Natural killer cell (primary cell): ENCODE measurements at regions not wholly inside any gene's neighbourhood (a gene's known extent, or its start where the extent isn't known, plus 50 kb on each side); places are given as distances from the start of the nearest gene placed in this dataset.

ENCODE experiments used
- ATAC-seq, 3 donors: fragments of 150-1000 bp in 2 of 3; fragments of 200-7000 bp in 1 of 3; cut with Tn5 transposase; 1 replicate in 1 of 3; 2 replicates in 2 of 3; pipeline ENCODE4 v1.10.0; 2021; ENCODE audit warnings: mild to moderate bottlenecking in 2 of 3, moderate library complexity in 2 of 3
- DNase-seq, 2 donors: peaks; one replicate each; pipeline versions ENCODE4 v3.0.0 to v3.0.0-alpha.2; 2013 to 2021; ENCODE audit warnings: mixed read lengths in 1 of 2
- H3K27ac ChIP-seq: one replicate; pipeline ENCODE4 v1.5.1; 2013; ENCODE audit warnings: mild to moderate bottlenecking, low read length
- H3K27me3 ChIP-seq: one replicate; pipeline ENCODE4 v1.6.1; 2013; ENCODE audit warnings: low read length; ENCODE audit not compliant: control insufficient read depth, insufficient read depth
- H3K36me3 ChIP-seq: one replicate; pipeline ENCODE4 v1.6.1; 2013; ENCODE audit warnings: low read length; ENCODE audit not compliant: control insufficient read depth, insufficient read depth
- H3K4me1 ChIP-seq: one replicate; pipeline ENCODE4 v1.6.1; 2013; ENCODE audit warnings: low read length; ENCODE audit not compliant: control insufficient read depth, insufficient read depth
- H3K4me3 ChIP-seq: one replicate; pipeline ENCODE4 v1.5.1; 2013; ENCODE audit warnings: low read length
- H3K9me3 ChIP-seq: one replicate; pipeline ENCODE4 v1.6.1; 2013; ENCODE audit warnings: low read length; ENCODE audit not compliant: control insufficient read depth, insufficient read depth
- H3K27ac Mint-ChIP-seq, 2 donors: one replicate each; pipeline ENCODE4 v1.8.0; 2022; ENCODE audit warnings: mild to moderate bottlenecking in 2 of 2, mixed read lengths in 2 of 2, moderate library complexity in 1 of 2
- H3K27me3 Mint-ChIP-seq, 2 donors: one replicate each; pipeline ENCODE4 v1.8.0; 2022; ENCODE audit warnings: low read depth in 2 of 2, mixed read lengths in 2 of 2
- H3K36me3 Mint-ChIP-seq: one replicate; pipeline ENCODE4 v1.8.0; 2022; ENCODE audit warnings: mixed read lengths
- H3K4me1 Mint-ChIP-seq, 2 donors: one replicate each; pipeline ENCODE4 v1.8.0; 2022; ENCODE audit warnings: mixed read lengths in 2 of 2
- H3K4me3 Mint-ChIP-seq: one replicate; pipeline ENCODE4 v1.8.0; 2022; ENCODE audit warnings: mild to moderate bottlenecking, moderate library complexity, mixed read lengths
- H3K9me3 Mint-ChIP-seq, 2 donors: one replicate each; pipeline ENCODE4 v1.8.0; 2022; ENCODE audit warnings: mixed read lengths in 2 of 2
- WGBS: methylation state at CpG from one replicate; pipeline ENCODE4 v1.1.7; 2013; ENCODE audit warnings: missing lambda C conversion rate; ENCODE audit not compliant: insufficient coverage; 5-methylcytosine and 5-hydroxymethylcytosine counted together
- intact Hi-C: fragments of 100-400 bp; cut with micrococcal nuclease; formaldehyde crosslinking; loops from one replicate; pipeline ENCODE4 v1.14.2; 2022
- TF ChIP-seq, protein P1 (sequence below): fragments of 200-600 bp; IDR thresholded peaks from one replicate; pipeline ENCODE4 v1.8.0; 2022; ENCODE audit warnings: antibody characterized with exemption

DNA sequence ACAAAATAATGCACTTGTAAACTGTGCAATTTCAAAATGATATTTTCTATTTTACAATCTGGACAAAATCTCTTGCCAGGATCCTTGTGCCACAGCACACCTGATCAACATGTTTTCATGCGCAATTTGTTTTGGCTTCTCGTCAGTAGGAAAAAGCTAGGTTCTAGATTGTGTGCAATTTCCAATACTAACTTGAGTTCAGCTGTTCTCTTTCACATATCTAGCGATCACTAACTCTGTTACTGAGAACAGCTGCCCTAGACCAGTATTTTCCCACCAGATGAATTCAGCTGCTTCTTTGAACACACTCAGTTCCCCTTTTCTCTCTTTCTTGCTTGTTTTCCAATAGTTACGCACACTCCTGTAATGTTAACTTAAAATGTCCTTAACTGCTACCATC, 131.2 kb downstream of the MAGEB5 start:
- Mint-ChIP-seq H3K4me3 (no peak overlapping the region), H3K27ac (no peak overlapping the region), H3K27me3 (no peaks in the 10 kb centered on the region), H3K9me3 (peaks cover 2 to 4% of the 10 kb centered on the region in 2 donors), H3K36me3 (no peaks in the 10 kb centered on the region), H3K4me1 (no peaks in the 10 kb centered on the region)
- Histone ChIP-seq H3K9me3 (no peaks in the 10 kb centered on the region), H3K36me3 (no peaks in the 10 kb centered on the region), H3K4me3 (no peak overlapping the region), H3K27me3 (no peaks in the 10 kb centered on the region), H3K4me1 (no peaks in the 10 kb centered on the region), H3K27ac (no peak overlapping the region)
- TF ChIP-seq, protein P1, sequence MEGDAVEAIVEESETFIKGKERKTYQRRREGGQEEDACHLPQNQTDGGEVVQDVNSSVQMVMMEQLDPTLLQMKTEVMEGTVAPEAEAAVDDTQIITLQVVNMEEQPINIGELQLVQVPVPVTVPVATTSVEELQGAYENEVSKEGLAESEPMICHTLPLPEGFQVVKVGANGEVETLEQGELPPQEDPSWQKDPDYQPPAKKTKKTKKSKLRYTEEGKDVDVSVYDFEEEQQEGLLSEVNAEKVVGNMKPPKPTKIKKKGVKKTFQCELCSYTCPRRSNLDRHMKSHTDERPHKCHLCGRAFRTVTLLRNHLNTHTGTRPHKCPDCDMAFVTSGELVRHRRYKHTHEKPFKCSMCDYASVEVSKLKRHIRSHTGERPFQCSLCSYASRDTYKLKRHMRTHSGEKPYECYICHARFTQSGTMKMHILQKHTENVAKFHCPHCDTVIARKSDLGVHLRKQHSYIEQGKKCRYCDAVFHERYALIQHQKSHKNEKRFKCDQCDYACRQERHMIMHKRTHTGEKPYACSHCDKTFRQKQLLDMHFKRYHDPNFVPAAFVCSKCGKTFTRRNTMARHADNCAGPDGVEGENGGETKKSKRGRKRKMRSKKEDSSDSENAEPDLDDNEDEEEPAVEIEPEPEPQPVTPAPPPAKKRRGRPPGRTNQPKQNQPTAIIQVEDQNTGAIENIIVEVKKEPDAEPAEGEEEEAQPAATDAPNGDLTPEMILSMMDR = no peak
- ATAC-seq (no peak), DNase-seq (no peak)
- 93% methylated on average over 4 of the region's 4 CpGs for WGBS
- intact Hi-C loops = no loop called here

DNA sequence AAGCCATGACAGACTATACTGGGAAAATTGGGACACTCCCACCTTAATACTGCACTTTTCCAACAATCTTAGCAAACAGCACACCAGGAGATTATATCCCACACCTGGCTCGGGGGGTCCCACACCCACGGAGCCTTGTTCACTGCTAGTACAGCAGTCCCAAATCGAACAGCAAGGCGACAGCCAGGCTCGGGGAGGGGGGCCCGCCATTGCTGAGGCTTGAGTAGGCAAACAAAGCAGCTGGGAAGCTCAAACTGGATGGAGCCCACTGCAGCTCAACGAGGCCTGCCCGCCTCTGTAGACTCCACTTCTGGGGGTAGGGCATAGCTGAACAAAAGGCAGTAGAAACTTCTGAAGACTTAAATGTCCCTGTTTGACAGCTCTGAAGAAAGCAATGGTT, 118.3 kb downstream of the MAGEB5 start:
- Histone ChIP-seq H3K4me1 (no peaks in the 10 kb centered on the region), H3K9me3 (no peaks in the 10 kb centered on the region), H3K27ac (no peak overlapping the region), H3K36me3 (no peaks in the 10 kb centered on the region), H3K27me3 (no peaks in the 10 kb centered on the region), H3K4me3 (no peak overlapping the region)
- WGBS = 96% methylated on average over 7 of the region's 8 CpGs
- Mint-ChIP-seq H3K27ac (no peak overlapping the region), H3K9me3 (peaks cover 5 to 12% of the 10 kb centered on the region in 2 donors), H3K36me3 (no peaks in the 10 kb centered on the region), H3K4me1 (no peaks in the 10 kb centered on the region), H3K4me3 (no peak overlapping the region), H3K27me3 (no peaks in the 10 kb centered on the region)
- intact Hi-C loops = no loop called here
- TF ChIP-seq, protein P1 = no peak
- no peak for ATAC-seq
- DNase-seq = no peak

DNA sequence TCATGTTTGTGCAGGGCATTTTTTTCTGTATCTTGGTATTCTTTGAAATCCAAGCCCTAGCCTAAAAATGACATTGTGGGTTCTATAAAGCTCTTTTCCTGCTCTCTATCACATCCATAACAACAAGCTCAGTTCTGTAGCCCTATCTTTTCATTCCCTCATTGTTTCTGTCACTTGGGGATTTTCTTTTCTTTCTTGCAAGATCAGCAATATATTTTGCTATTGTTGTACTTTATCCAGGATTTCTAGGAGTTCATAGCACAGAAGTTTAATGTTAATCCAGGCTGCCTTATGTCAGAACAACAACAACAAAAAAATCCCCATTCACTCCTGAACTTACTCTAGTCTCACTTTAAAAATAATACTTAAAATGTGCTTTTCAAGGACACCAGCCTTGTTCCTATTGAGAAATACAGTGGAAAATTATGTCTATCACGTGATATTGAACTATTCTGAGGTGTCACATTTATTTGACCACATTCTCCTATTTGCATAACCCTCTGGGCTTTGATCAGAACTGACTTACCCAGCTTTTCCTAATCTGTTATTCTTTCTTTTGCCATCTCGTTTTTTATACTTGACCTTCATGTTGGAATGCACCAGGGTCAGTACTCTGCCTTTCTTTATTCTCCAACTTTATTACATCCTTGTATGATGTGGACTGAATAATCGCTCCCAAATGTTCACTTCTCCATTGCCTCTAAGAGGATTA, 112.8 kb downstream of the MAGEB5 start:
- Histone ChIP-seq H3K4me1 (no peaks in the 10 kb centered on the region), H3K36me3 (no peaks in the 10 kb centered on the region), H3K9me3 (no peaks in the 10 kb centered on the region), H3K4me3 (no peak overlapping the region), H3K27ac (no peak overlapping the region), H3K27me3 (no peaks in the 10 kb centered on the region)
- peaks cover 4 to 6% of the 10 kb centered on the region in 2 donors for H3K9me3 Mint-ChIP-seq
- no peaks in the 10 kb centered on the region for H3K27me3 Mint-ChIP-seq
- intact Hi-C loops = no loop called here
- DNase-seq (no peak), ATAC-seq (no peak)
- TF ChIP-seq, protein P1 = no peak
- H3K4me3 Mint-ChIP-seq = no peak overlapping the region
- no peak overlapping the region for H3K27ac Mint-ChIP-seq
- 20% methylated on average over 1 of the region's 3 CpGs for WGBS
- no peaks in the 10 kb centered on the region for H3K36me3 Mint-ChIP-seq
- H3K4me1 Mint-ChIP-seq = no peaks in the 10 kb centered on the region

DNA sequence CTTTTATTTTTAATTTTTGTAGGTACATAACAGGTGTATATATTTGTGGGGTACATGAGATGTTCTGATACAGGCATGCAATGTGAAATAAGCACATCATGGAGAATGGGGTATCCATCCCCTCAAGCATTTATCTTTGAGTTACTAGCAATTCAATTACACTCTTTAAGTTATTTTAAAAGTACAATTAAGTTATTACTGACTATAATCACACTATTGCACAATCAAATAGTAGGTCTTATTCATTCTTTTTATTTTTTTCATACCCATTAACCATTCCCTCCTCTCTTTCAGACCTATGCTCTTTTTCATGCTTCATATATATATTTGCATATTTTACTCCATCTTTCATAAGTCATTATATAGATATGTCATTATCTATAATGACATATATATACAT, 93.3 kb downstream of the MAGEB5 start:
- Mint-ChIP-seq H3K27ac (no peak overlapping the region), H3K36me3 (no peaks in the 10 kb centered on the region), H3K9me3 (peaks cover 3 to 10% of the 10 kb centered on the region in 2 donors), H3K4me3 (no peak overlapping the region), H3K27me3 (no peaks in the 10 kb centered on the region), H3K4me1 (no peaks in the 10 kb centered on the region)
- no peaks in the 10 kb centered on the region for H3K4me1 ChIP-seq
- H3K36me3 ChIP-seq = no peaks in the 10 kb centered on the region
- TF ChIP-seq, protein P1 = no peak
- H3K4me3 ChIP-seq = no peak overlapping the region
- no peak overlapping the region for H3K27ac ChIP-seq
- H3K27me3 ChIP-seq = no peaks in the 10 kb centered on the region
- ATAC-seq (no peak), DNase-seq (no peak)
- no peaks in the 10 kb centered on the region for H3K9me3 ChIP-seq
- intact Hi-C loops = no loop called here
